ENCODE measurements at regions not wholly inside any gene's neighbourhood (a gene's known extent, or its start where the extent isn't known, plus 50 kb on each side); places are given as distances from the start of the nearest gene placed in this dataset.
"Not testable (repeated sequence)": the region's sequence is repeated elsewhere in the genome, so short reads cannot be mapped to it uniquely, and the experiment has no call there.

GRCh38 chr6:92667843-92668242, 751.5 kb downstream of the EPHA7 start:
- H3K4me3 ChIP-seq (ENCODE audit: low read depth, low read length), result no peak overlapping the region
- DNase-seq (ENCODE audit: low read depth), result no peak
- TF ChIP-seq MYC (IDR thresholded peaks at IDR 0.05; ENCODE audit: low read depth, low read length) (no peak), CTCF (IDR thresholded peaks at IDR 0.05; ENCODE audit: low read depth, low read length) (no peak), POLR2A (IDR thresholded peaks at IDR 0.05; ENCODE audit: extremely low read depth, insufficient read length) (no peak), MAX (IDR thresholded peaks at IDR 0.05; ENCODE audit: low read depth, low read length) (no peak)

- no peak overlapping the region for H3K4me3 ChIP-seq (ENCODE audit: low read depth, low read length)
- TF ChIP-seq MYC (IDR thresholded peaks at IDR 0.05; ENCODE audit: low read depth, low read length) (no peak), CTCF (IDR thresholded peaks at IDR 0.05; ENCODE audit: low read depth, low read length) (no peak), POLR2A (IDR thresholded peaks at IDR 0.05; ENCODE audit: extremely low read depth, insufficient read length) (no peak), MAX (IDR thresholded peaks at IDR 0.05; ENCODE audit: low read depth, low read length) (no peak)
- DNase-seq (ENCODE audit: low read depth), result no peak
Measured at GRCh38 chr6:92648364-92649086, 770.8 kb downstream of the EPHA7 start.

- no peak overlapping the region for H3K4me3 ChIP-seq (ENCODE audit: low read depth, low read length)
- DNase-seq (ENCODE audit: low read depth), result no peak
- TF ChIP-seq POLR2A (IDR thresholded peaks at IDR 0.05; ENCODE audit: extremely low read depth, insufficient read length) (no peak), MYC (IDR thresholded peaks at IDR 0.05; ENCODE audit: low read depth, low read length) (no peak), CTCF (IDR thresholded peaks at IDR 0.05; ENCODE audit: low read depth, low read length) (no peak)
Measured at GRCh38 chr6:92647630-92648029, 771.7 kb downstream of the EPHA7 start.

- not testable (repeated sequence) for H3K4me3 ChIP-seq (ENCODE audit: low read depth, low read length)
- DNase-seq (ENCODE audit: low read depth), result peak; percentile 65
- peak; percentile 87 for TF ChIP-seq CTCF (IDR thresholded peaks at IDR 0.05; ENCODE audit: low read depth, low read length)
Measured at GRCh38 chr6:92644104-92644791, 775.1 kb downstream of the EPHA7 start.

GRCh38 chr6:92635553-92636153, 783.7 kb downstream of the EPHA7 start:
- TF ChIP-seq CTCF (IDR thresholded peaks at IDR 0.05; ENCODE audit: low read depth, low read length) (no peak), MAX (IDR thresholded peaks at IDR 0.05; ENCODE audit: low read depth, low read length) (no peak), POLR2A (IDR thresholded peaks at IDR 0.05; ENCODE audit: extremely low read depth, insufficient read length) (no peak), MYC (IDR thresholded peaks at IDR 0.05; ENCODE audit: low read depth, low read length) (no peak)
- H3K4me3 ChIP-seq (ENCODE audit: low read depth, low read length), result no peak overlapping the region
- no peak for DNase-seq (ENCODE audit: low read depth)
